H1 (cell line): ENCODE measurements at regions not wholly inside any gene's neighbourhood (a gene's known extent, or its start where the extent isn't known, plus 50 kb on each side); places are given as distances from the start of the nearest gene placed in this dataset.

Experiments used
- CTCF ChIA-PET: fragments of 300-600 bp; sonication (Branson Sonifier 250); formaldehyde crosslinking; loops from one replicate; lab custom pipeline; 2021; ENCODE audit not compliant: partially characterized antibody; lab: Charles Lee
- POLR2A ChIA-PET: fragments of 300-600 bp; sonication (Branson Sonifier 250); formaldehyde crosslinking; loops from one replicate; lab custom pipeline; 2021; ENCODE audit warnings: inconsistent platforms; ENCODE audit not compliant: partially characterized antibody; lab: Charles Lee
- DNase-seq, 2 experiments: peaks; one replicate each; pipeline versions ENCODE4 v3.0.0 to v3.0.0-alpha.2; 2010 to 2022; ENCODE audit warnings: low spot score in 2 of 2, low read depth in 1 of 2, mixed read lengths in 1 of 2
- FAIRE-seq: peaks from 2 replicates; lab custom pipeline; 2011; peaks lifted over from hg19 to GRCh38; lab: Jason Lieb, UNC
- H2AFZ ChIP-seq: 2 replicates; pipeline ENCODE4 v1.8.1; 2012; ENCODE audit warnings: low read length, inconsistent platforms
- H2AK5ac ChIP-seq: 2 replicates; pipeline ENCODE4 v1.6.1; 2013; ENCODE audit warnings: low read depth, low read length
- H2BK120ac ChIP-seq: replicated peaks from 2 replicates; pipeline ENCODE3; 2013; ENCODE audit warnings: low read depth, low read length, inconsistent platforms
- H2BK12ac ChIP-seq: 2 replicates; pipeline ENCODE4 v1.6.1; 2013; ENCODE audit warnings: low read depth, low read length
- H2BK15ac ChIP-seq: 2 replicates; pipeline ENCODE4 v1.6.1; 2013; ENCODE audit warnings: low read length
- H2BK20ac ChIP-seq: 2 replicates; pipeline ENCODE4 v1.6.1; 2013; ENCODE audit warnings: low read length
- H2BK5ac ChIP-seq: 2 replicates; pipeline ENCODE4 v1.6.1; 2013; ENCODE audit warnings: low read depth, low read length
- H3K14ac ChIP-seq: 2 replicates; pipeline ENCODE4 v1.6.1; 2013; ENCODE audit warnings: inconsistent platforms; ENCODE audit not compliant: insufficient read length
- H3K18ac ChIP-seq: 2 replicates; pipeline ENCODE4 v1.6.1; 2013; ENCODE audit warnings: low read length; ENCODE audit errors: extremely low read depth
- H3K23ac ChIP-seq: 2 replicates; pipeline ENCODE4 v1.6.1; 2013; ENCODE audit warnings: inconsistent platforms; ENCODE audit not compliant: insufficient read length
- H3K23me2 ChIP-seq: 2 replicates; pipeline ENCODE4 v1.6.1; 2013; ENCODE audit warnings: low read depth, low read length
- H3K27ac ChIP-seq: 2 replicates; pipeline ENCODE4 v1.6.1; 2011; ENCODE audit warnings: low read depth, low read length, inconsistent platforms
- H3K27me3 ChIP-seq, 4 experiments: replicated peaks in 1 of 4; 1 replicate in 1 of 4; 2 replicates in 3 of 4; pipeline versions ENCODE4 v1.6.1 to v1.8.1; 2011 to 2013; ENCODE audit warnings: low read length in 3 of 4, mild to moderate bottlenecking in 3 of 4, inconsistent platforms in 2 of 4, mixed read lengths in 2 of 4, moderate library complexity in 1 of 4; ENCODE audit not compliant: control insufficient read depth in 3 of 4, insufficient read depth in 3 of 4; ENCODE audit errors: extremely low read depth in 1 of 4
- H3K36me3 ChIP-seq, 4 experiments: 2 replicates each; pipeline versions ENCODE4 v1.6.1 to v1.8.1; 2011 to 2013; ENCODE audit warnings: mild to moderate bottlenecking in 4 of 4, low read length in 3 of 4, moderate library complexity in 2 of 4, control low read depth in 1 of 4, inconsistent platforms in 1 of 4; ENCODE audit not compliant: insufficient read depth in 4 of 4, control insufficient read depth in 2 of 4
- H3K4ac ChIP-seq: replicated peaks from 2 replicates; pipeline ENCODE3; 2013; ENCODE audit warnings: low read length, low read depth, mixed read lengths, inconsistent platforms; ENCODE audit not compliant: insufficient read length
- H3K4me1 ChIP-seq, 4 experiments: replicated peaks in 1 of 4; 1 replicate in 1 of 4; 2 replicates in 3 of 4; pipeline versions ENCODE4 v1.6.1 to v1.8.1; 2011 to 2013; ENCODE audit warnings: low read length in 3 of 4, inconsistent platforms in 2 of 4, mixed read lengths in 1 of 4; ENCODE audit not compliant: insufficient read depth in 4 of 4, control insufficient read depth in 3 of 4
- H3K4me2 ChIP-seq, 2 experiments: 2 replicates each; pipeline versions ENCODE4 v1.6.1 to v1.8.1; 2011 to 2013; ENCODE audit warnings: low read depth in 2 of 2, low read length in 2 of 2, control low read depth in 1 of 2, inconsistent platforms in 1 of 2, mild to moderate bottlenecking in 1 of 2; ENCODE audit not compliant: insufficient read depth in 1 of 2
- H3K4me3 ChIP-seq, 4 experiments: fragments of 200-600, 300-600 bp in 1 of 4; sonication (generic), shearing (Covaris generic), sonication (Bioruptor Twin) in 1 of 4; 2 replicates each; pipeline versions ENCODE4 v1.5.1 to v1.8.1; 2011 to 2016; ENCODE audit warnings: low read length in 4 of 4, low read depth in 3 of 4, control low read depth in 2 of 4, inconsistent platforms in 2 of 4, mild to moderate bottlenecking in 2 of 4, mixed read lengths in 1 of 4, moderate library complexity in 1 of 4; ENCODE audit not compliant: insufficient read depth in 2 of 4; ENCODE audit errors: extremely low read depth in 1 of 4
- H3K56ac ChIP-seq: replicated peaks from 2 replicates; pipeline ENCODE3; 2013; ENCODE audit warnings: low read depth, mild to moderate bottlenecking, mixed read lengths, low read length, inconsistent platforms; ENCODE audit not compliant: insufficient read length
- H3K79me1 ChIP-seq: 2 replicates; pipeline ENCODE4 v1.6.1; 2013; ENCODE audit warnings: low read depth, low read length, control low read depth
- H3K79me2 ChIP-seq, 2 experiments: 2 replicates each; pipeline versions ENCODE4 v1.6.1 to v1.8.1; 2012 to 2013; ENCODE audit warnings: low read length in 2 of 2, mild to moderate bottlenecking in 2 of 2, inconsistent platforms in 1 of 2; ENCODE audit not compliant: insufficient read depth in 2 of 2, control insufficient read depth in 1 of 2
- H3K9ac ChIP-seq, 4 experiments: replicated peaks in 1 of 4; 1 replicate in 1 of 4; 2 replicates in 3 of 4; pipeline versions ENCODE4 v1.6.1 to v1.8.1; 2011 to 2013; ENCODE audit warnings: low read depth in 3 of 4, low read length in 3 of 4, control low read depth in 2 of 4, mild to moderate bottlenecking in 2 of 4, moderate library complexity in 2 of 4, inconsistent platforms in 1 of 4; ENCODE audit errors: extremely low read depth in 1 of 4
- H3K9me3 ChIP-seq, 2 experiments: 2 replicates each; pipeline versions ENCODE4 v1.6.1 to v1.8.1; 2012 to 2013; ENCODE audit warnings: mild to moderate bottlenecking in 2 of 2, moderate library complexity in 2 of 2, control low read depth in 1 of 2, inconsistent platforms in 1 of 2, low read depth in 1 of 2, low read length in 1 of 2, mixed read lengths in 1 of 2; ENCODE audit not compliant: insufficient read depth in 2 of 2
- H4K20me1 ChIP-seq, 2 experiments: replicated peaks in 1 of 2; 2 replicates each; pipeline versions ENCODE3 to v1.8.1; 2011 to 2013; ENCODE audit warnings: inconsistent platforms in 2 of 2, low read length in 2 of 2, mild to moderate bottlenecking in 1 of 2; ENCODE audit not compliant: insufficient read depth in 2 of 2, control insufficient read depth in 1 of 2
- H4K5ac ChIP-seq: 2 replicates; pipeline ENCODE4 v1.6.1; 2013; ENCODE audit warnings: low read length, low read depth, mixed read lengths, inconsistent platforms; ENCODE audit not compliant: insufficient read length
- H4K8ac ChIP-seq: 2 replicates; pipeline ENCODE4 v1.8.0; 2013; ENCODE audit warnings: mild to moderate bottlenecking, moderate library complexity, low read length, inconsistent platforms; ENCODE audit not compliant: insufficient read depth; ENCODE audit errors: extremely low read depth
- H4K91ac ChIP-seq: replicated peaks from 2 replicates; pipeline ENCODE3; 2013; ENCODE audit warnings: low read length, mixed read lengths, inconsistent platforms; ENCODE audit not compliant: insufficient read length
- PHF8 ChIP-seq: fragments of 200-600 bp; sonication (generic); conservative IDR thresholded peaks from 2 replicates; pipeline ENCODE4 v1.7.1; 2012; ENCODE audit warnings: low read depth, mild to moderate bottlenecking, inconsistent platforms, low read length, moderate library complexity
- RAD21 ChIP-seq, 2 experiments: IDR thresholded peaks in 1 of 2; conservative IDR thresholded peaks in 1 of 2; 2 replicates each; pipeline ENCODE4 v1.6.1; 2011; ENCODE audit warnings: low read depth in 2 of 2, low read length in 2 of 2, improper control_type of control experiment in 1 of 2, inconsistent platforms in 1 of 2, mild to moderate bottlenecking in 1 of 2, moderate library complexity in 1 of 2
- WGBS, 2 experiments: shearing (Covaris generic) in 1 of 2; methylation state at CpG; one replicate each; pipeline versions ENCODE4 v1.1.6 to v1.1.7; 2013 to 2015; ENCODE audit warnings: low lambda C conversion rate in 2 of 2, mixed read lengths in 2 of 2, inconsistent platforms in 1 of 2, low coverage in 1 of 2, missing lambda C conversion rate in 1 of 2; ENCODE audit not compliant: insufficient replicate concordance in 2 of 2, insufficient coverage in 1 of 2, insufficient read length in 1 of 2; ENCODE audit errors: extremely low coverage in 1 of 2, missing lambda C conversion rate in 1 of 2; 5-methylcytosine and 5-hydroxymethylcytosine counted together
- TF ChIP-seq, protein P1 (sequence below), 3 experiments: IDR thresholded peaks; 1 replicate in 2 of 3; 2 replicates in 1 of 3; pipeline versions ENCODE4 v1.5.1 to v1.6.1; 2011; ENCODE audit warnings: low read length in 3 of 3, mild to moderate bottlenecking in 3 of 3, inconsistent platforms in 2 of 3, low read depth in 1 of 3, moderate library complexity in 1 of 3; ENCODE audit not compliant: insufficient read depth in 1 of 3; ENCODE audit errors: control extremely low read depth in 1 of 3

DNA sequence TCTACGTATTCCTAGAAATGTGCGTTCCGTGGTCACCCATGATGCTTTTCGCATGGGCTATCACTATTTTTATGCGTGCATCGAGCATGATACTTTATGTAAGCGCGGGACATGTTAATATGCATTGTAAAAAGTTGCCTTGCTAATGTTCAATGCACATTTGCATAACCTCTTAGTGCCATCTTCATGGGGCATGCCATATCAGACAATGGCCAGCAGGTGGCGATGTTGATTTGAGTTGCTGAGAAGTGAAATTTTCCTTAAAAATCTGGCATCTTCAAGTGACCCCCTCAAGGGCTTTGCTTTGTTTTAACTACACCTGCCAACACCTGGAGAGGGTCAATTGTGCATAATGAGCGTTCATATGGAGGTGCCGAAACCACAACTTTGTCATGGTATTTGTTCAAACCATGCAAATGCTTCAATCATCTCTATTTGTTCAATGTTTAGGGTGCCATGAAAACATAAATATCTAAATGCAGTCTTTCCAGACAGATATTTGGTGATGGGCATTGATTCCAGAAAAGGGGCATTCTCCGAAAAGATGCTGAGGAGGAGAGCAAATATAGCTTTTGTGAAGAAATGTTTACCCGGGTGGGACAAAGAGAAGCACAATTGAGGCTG lies 833.9 kb upstream of the PRKX start:
- no peak overlapping the region for H3K9ac ChIP-seq
- DNase-seq, result peak in 1 of 2 experiments; percentile 52
- CTCF ChIA-PET, result interaction anchor here (0.9 to 1.6 kb wide), 4 partner anchors 13 to 277 kb away, joined by 3 to 4 read pairs (median 3); no protein-coding TSS in a partner anchor
- H3K36me3 ChIP-seq, result no peaks in the 10 kb centered on the region
- no peak overlapping the region for H3K4ac ChIP-seq
- H2BK20ac ChIP-seq, result no peak overlapping the region
- no peak overlapping the region for H3K27ac ChIP-seq
- 53% methylated on average over 10 of the region's 13 CpGs; no CpG with 5 or more reads in 1 of the 2 experiments for WGBS, 2 experiments
- TF ChIP-seq, protein P1, sequence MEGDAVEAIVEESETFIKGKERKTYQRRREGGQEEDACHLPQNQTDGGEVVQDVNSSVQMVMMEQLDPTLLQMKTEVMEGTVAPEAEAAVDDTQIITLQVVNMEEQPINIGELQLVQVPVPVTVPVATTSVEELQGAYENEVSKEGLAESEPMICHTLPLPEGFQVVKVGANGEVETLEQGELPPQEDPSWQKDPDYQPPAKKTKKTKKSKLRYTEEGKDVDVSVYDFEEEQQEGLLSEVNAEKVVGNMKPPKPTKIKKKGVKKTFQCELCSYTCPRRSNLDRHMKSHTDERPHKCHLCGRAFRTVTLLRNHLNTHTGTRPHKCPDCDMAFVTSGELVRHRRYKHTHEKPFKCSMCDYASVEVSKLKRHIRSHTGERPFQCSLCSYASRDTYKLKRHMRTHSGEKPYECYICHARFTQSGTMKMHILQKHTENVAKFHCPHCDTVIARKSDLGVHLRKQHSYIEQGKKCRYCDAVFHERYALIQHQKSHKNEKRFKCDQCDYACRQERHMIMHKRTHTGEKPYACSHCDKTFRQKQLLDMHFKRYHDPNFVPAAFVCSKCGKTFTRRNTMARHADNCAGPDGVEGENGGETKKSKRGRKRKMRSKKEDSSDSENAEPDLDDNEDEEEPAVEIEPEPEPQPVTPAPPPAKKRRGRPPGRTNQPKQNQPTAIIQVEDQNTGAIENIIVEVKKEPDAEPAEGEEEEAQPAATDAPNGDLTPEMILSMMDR (IDR thresholded peaks at IDR 0.05; ENCODE audit: control extremely low read depth in 1 of 3, insufficient read depth in 1 of 3, low read depth in 1 of 3, low read length in 3 of 3), result peak in 2 of 3 experiments; percentile 46 to 66; a peak in 3 of 4 replicates
- TF ChIP-seq PHF8, result no peak
- peak; percentile 72 to 79 for TF ChIP-seq RAD21 (IDR thresholded peaks at IDR 0.05 in 1 of 2, conservative IDR thresholded peaks at IDR 0.05 in 1 of 2; ENCODE audit: low read depth in 2 of 2, low read length in 2 of 2)
- TF ChIP-seq, all 59 proteins: peak for 2
- Histone ChIP-seq H3K9me3 (no peaks in the 10 kb centered on the region), H2BK15ac (no peak overlapping the region), H2BK120ac (no peak overlapping the region), H2BK12ac (no peak overlapping the region), H3K4me1 (no peaks in the 10 kb centered on the region), H3K23ac (no peak overlapping the region), H3K79me1 (no peaks in the 10 kb centered on the region), H4K20me1 (no peaks in the 10 kb centered on the region), H4K8ac (no peak overlapping the region), H4K5ac (no peak overlapping the region), H2AK5ac (no peak overlapping the region), H3K18ac (no peak overlapping the region), H3K27me3 (no peaks in the 10 kb centered on the region), H2AFZ (no peak overlapping the region), H3K14ac (no peak overlapping the region), H4K91ac (no peak overlapping the region), H2BK5ac (no peak overlapping the region), H3K79me2 (no peaks in the 10 kb centered on the region), H3K4me3 (no peak overlapping the region), H3K4me2 (no peak overlapping the region), H3K56ac (no peak overlapping the region), H3K23me2 (no peaks in the 10 kb centered on the region)
- peak; percentile 73 for FAIRE-seq
- POLR2A ChIA-PET, result no interaction called here
